Endothelial cell of umbilical vein (primary cell): ENCODE measurements at regions not wholly inside any gene's neighbourhood (a gene's known extent, or its start where the extent isn't known, plus 50 kb on each side); places are given as distances from the start of the nearest gene placed in this dataset.

Source experiments
- CTCF ChIP-seq, 2 donors: IDR thresholded peaks; 1 replicate in 1 of 2; 2 replicates in 1 of 2; pipeline ENCODE4 v1.5.1; 2011; ENCODE audit warnings: low read length in 2 of 2, mild to moderate bottlenecking in 2 of 2, moderate library complexity in 2 of 2, control low read depth in 1 of 2, inconsistent platforms in 1 of 2, low read depth in 1 of 2; ENCODE audit not compliant: insufficient read depth in 1 of 2; ENCODE audit errors: extremely low read depth in 1 of 2
- EZH2 ChIP-seq: IDR thresholded peaks from 2 replicates; pipeline ENCODE4 v1.6.1; 2012; ENCODE audit warnings: borderline replicate concordance, low read depth, mild to moderate bottlenecking, moderate library complexity, low read length, inconsistent platforms; ENCODE audit not compliant: severe bottlenecking
- JUN ChIP-seq: IDR thresholded peaks from 2 replicates; pipeline ENCODE4 v1.6.1; 2011; ENCODE audit warnings: borderline replicate concordance, low read depth; ENCODE audit not compliant: insufficient read length, insufficient read depth
- MAX ChIP-seq: IDR thresholded peaks from 2 replicates; pipeline ENCODE4 v1.6.1; 2011; ENCODE audit not compliant: insufficient read depth, insufficient read length
- POLR2AphosphoS5 ChIP-seq: IDR thresholded peaks from 2 replicates; pipeline ENCODE4 v1.6.1; 2012; ENCODE audit warnings: low read depth, mild to moderate bottlenecking, control low read depth, low read length, moderate library complexity; ENCODE audit not compliant: insufficient read depth

- TF ChIP-seq POLR2AphosphoS5 (no peak), CTCF (IDR thresholded peaks at IDR 0.05; ENCODE audit: extremely low read depth in 1 of 2, insufficient read depth in 1 of 2, low read depth in 1 of 2, low read length in 2 of 2) (no peak), MAX (no peak), EZH2 (no peak), JUN (no peak)
Observed at GRCh38 chr9:38234479-38235170, 157.9 kb upstream of the ALDH1B1 start.
